HT1080 (cell line): ENCODE measurements at regions not wholly inside any gene's neighbourhood (a gene's known extent, or its start where the extent isn't known, plus 50 kb on each side); places are given as distances from the start of the nearest gene placed in this dataset.

ENCODE experiments used
- DNase-seq: peaks from one replicate; pipeline ENCODE4 v3.0.0-alpha.2; 2015; ENCODE audit warnings: low read depth

GRCh38 chr17:72423718-72424117, 302.9 kb downstream of the SOX9 start:
- DNase-seq = no peak

GRCh38 chr17:72424505-72425117, 303.8 kb downstream of the SOX9 start:
- no peak for DNase-seq

GRCh38 chr17:72425133-72425793, 304.4 kb downstream of the SOX9 start:
- no peak for DNase-seq

- no peak for DNase-seq
Measured at GRCh38 chr17:72425794-72426168, 305.0 kb downstream of the SOX9 start.

GRCh38 chr17:72426321-72426720, 305.5 kb downstream of the SOX9 start:
- no peak for DNase-seq

- no peak for DNase-seq
Measured at GRCh38 chr17:72426948-72427760, 306.3 kb downstream of the SOX9 start.

GRCh38 chr17:72427761-72428109, 306.9 kb downstream of the SOX9 start:
- no peak for DNase-seq

- DNase-seq = no peak
Measured at GRCh38 chr17:72429066-72429638, 308.3 kb downstream of the SOX9 start.

- DNase-seq = no peak
Measured at GRCh38 chr17:72430611-72431432, 310.0 kb downstream of the SOX9 start.

- no peak for DNase-seq
Measured at GRCh38 chr17:72432143-72432621, 311.4 kb downstream of the SOX9 start.

- DNase-seq = no peak
Measured at GRCh38 chr17:72432881-72433280, 312.1 kb downstream of the SOX9 start.

- DNase-seq = no peak
Measured at GRCh38 chr17:72433797-72434196, 313.0 kb downstream of the SOX9 start.

- DNase-seq = no peak
Measured at GRCh38 chr17:72434581-72434980, 313.8 kb downstream of the SOX9 start.

GRCh38 chr17:72434991-72435618, 314.3 kb downstream of the SOX9 start:
- no peak for DNase-seq

- DNase-seq = no peak
Measured at GRCh38 chr17:72438783-72439182, 318.0 kb downstream of the SOX9 start.

- DNase-seq = no peak
Measured at GRCh38 chr17:72439893-72440502, 319.2 kb downstream of the SOX9 start.

- DNase-seq = no peak
Measured at GRCh38 chr17:72440961-72441360, 320.1 kb downstream of the SOX9 start.

- no peak for DNase-seq
Measured at GRCh38 chr17:72441909-72442308, 321.1 kb downstream of the SOX9 start.

- no peak for DNase-seq
Measured at GRCh38 chr17:72444517-72445054, 323.8 kb downstream of the SOX9 start.
